Neuronal stem cell (in vitro differentiated cells): ENCODE measurements at regions not wholly inside any gene's neighbourhood (a gene's known extent, or its start where the extent isn't known, plus 50 kb on each side); places are given as distances from the start of the nearest gene placed in this dataset.
A peak's percentile ranks its signal among the peaks of the same experiment; 100 is the strongest.

Source experiments
- DNase-seq: peaks from one replicate; pipeline ENCODE4 v3.0.0-alpha.2; 2013; ENCODE audit warnings: low spot score
- H2AFZ ChIP-seq: one replicate; pipeline ENCODE4 v1.6.1; 2013; ENCODE audit warnings: mild to moderate bottlenecking, low read length, inconsistent platforms
- H2AK5ac ChIP-seq: 2 replicates; pipeline ENCODE4 v1.6.1; 2013; ENCODE audit warnings: low read depth, mild to moderate bottlenecking, inconsistent platforms, low read length, moderate library complexity, mixed read lengths
- H2BK120ac ChIP-seq: 2 replicates; pipeline ENCODE4 v1.6.1; 2013; ENCODE audit warnings: low read depth, mild to moderate bottlenecking, inconsistent platforms, low read length, moderate library complexity, mixed read lengths
- H2BK12ac ChIP-seq: one replicate; pipeline ENCODE4 v1.6.1; 2013; ENCODE audit warnings: low read length, inconsistent platforms
- H2BK15ac ChIP-seq: 2 replicates; pipeline ENCODE4 v1.6.1; 2013; ENCODE audit warnings: mild to moderate bottlenecking, low read length, inconsistent platforms, mixed read lengths
- H2BK5ac ChIP-seq: one replicate; pipeline ENCODE4 v1.6.1; 2013; ENCODE audit warnings: inconsistent platforms, mild to moderate bottlenecking, low read length, moderate library complexity
- H3K14ac ChIP-seq: one replicate; pipeline ENCODE4 v1.6.1; 2013; ENCODE audit warnings: low read length, inconsistent platforms
- H3K18ac ChIP-seq: 2 replicates; pipeline ENCODE4 v1.6.1; 2013; ENCODE audit warnings: low read length, inconsistent platforms
- H3K23ac ChIP-seq: 2 replicates; pipeline ENCODE4 v1.6.1; 2013; ENCODE audit warnings: low read depth, mild to moderate bottlenecking, mixed read lengths, low read length, inconsistent platforms; ENCODE audit not compliant: poor library complexity
- H3K27ac ChIP-seq: replicated peaks from 3 replicates; pipeline ENCODE4 v1.5.1; 2013; ENCODE audit warnings: low read length, inconsistent platforms
- H3K27me3 ChIP-seq, 3 experiments: 2 replicates each; pipeline ENCODE4 v1.6.1; 2013; ENCODE audit warnings: low read length in 3 of 3, mild to moderate bottlenecking in 2 of 3, inconsistent platforms in 1 of 3, low read depth in 1 of 3, mixed read lengths in 1 of 3, moderate library complexity in 1 of 3; ENCODE audit not compliant: control insufficient read depth in 3 of 3, insufficient read depth in 3 of 3
- H3K36me3 ChIP-seq, 2 donors: replicated peaks in 1 of 2; 2 replicates each; pipeline ENCODE4 v1.6.1; 2013; ENCODE audit warnings: low read length in 2 of 2; ENCODE audit not compliant: control insufficient read depth in 2 of 2, insufficient read depth in 2 of 2
- H3K4ac ChIP-seq: 2 replicates; pipeline ENCODE4 v1.6.1; 2013; ENCODE audit warnings: inconsistent platforms, mild to moderate bottlenecking, low read length, moderate library complexity
- H3K4me1 ChIP-seq, 2 donors: 1 replicate in 1 of 2; 2 replicates in 1 of 2; pipeline ENCODE4 v1.6.1; 2013; ENCODE audit warnings: low read length in 2 of 2, low read depth in 1 of 2; ENCODE audit not compliant: control insufficient read depth in 2 of 2, insufficient read depth in 1 of 2
- H3K4me2 ChIP-seq: one replicate; pipeline ENCODE4 v1.6.1; 2013; ENCODE audit warnings: mild to moderate bottlenecking, low read length, inconsistent platforms; ENCODE audit not compliant: insufficient read depth, poor library complexity, severe bottlenecking
- H3K4me3 ChIP-seq, 2 donors: 2 replicates each; pipeline ENCODE4 v1.5.1; 2013; ENCODE audit warnings: low read length in 2 of 2, mild to moderate bottlenecking in 2 of 2, inconsistent platforms in 1 of 2, moderate library complexity in 1 of 2
- H3K79me1 ChIP-seq: one replicate; pipeline ENCODE4 v1.6.1; 2013; ENCODE audit warnings: low read depth, mild to moderate bottlenecking, inconsistent platforms, low read length, moderate library complexity
- H3K9ac ChIP-seq: one replicate; pipeline ENCODE4 v1.6.1; 2013; ENCODE audit warnings: mild to moderate bottlenecking, low read depth, low read length, inconsistent platforms; ENCODE audit not compliant: poor library complexity
- H3K9me3 ChIP-seq, 2 donors: replicated peaks in 1 of 2; 2 replicates each; pipeline versions ENCODE3 to v1.6.1; 2013; ENCODE audit warnings: low read length in 2 of 2, mild to moderate bottlenecking in 2 of 2, inconsistent platforms in 1 of 2, low read depth in 1 of 2, mixed read lengths in 1 of 2, moderate library complexity in 1 of 2; ENCODE audit not compliant: control insufficient read depth in 2 of 2, insufficient read depth in 1 of 2
- H4K8ac ChIP-seq: one replicate; pipeline ENCODE4 v1.6.1; 2013; ENCODE audit warnings: low read depth, mild to moderate bottlenecking, inconsistent platforms, low read length, moderate library complexity
- H4K91ac ChIP-seq: one replicate; pipeline ENCODE4 v1.6.1; 2013; ENCODE audit warnings: low read length, low read depth, mild to moderate bottlenecking, inconsistent platforms; ENCODE audit not compliant: poor library complexity
- whole genome bisulfite sequencing, 2 donors: extraction: QIAGEN DNeasy Blood & Tissue Kit; methylation state at CpG; one replicate each; pipeline ENCODE4 v1.1.7; 2013; ENCODE audit warnings: missing lambda C conversion rate in 2 of 2, mixed read lengths in 1 of 2; ENCODE audit not compliant: insufficient read length in 2 of 2, insufficient replicate concordance in 1 of 2; ENCODE audit errors: extremely low coverage in 2 of 2; 5-methylcytosine and 5-hydroxymethylcytosine counted together

DNA sequence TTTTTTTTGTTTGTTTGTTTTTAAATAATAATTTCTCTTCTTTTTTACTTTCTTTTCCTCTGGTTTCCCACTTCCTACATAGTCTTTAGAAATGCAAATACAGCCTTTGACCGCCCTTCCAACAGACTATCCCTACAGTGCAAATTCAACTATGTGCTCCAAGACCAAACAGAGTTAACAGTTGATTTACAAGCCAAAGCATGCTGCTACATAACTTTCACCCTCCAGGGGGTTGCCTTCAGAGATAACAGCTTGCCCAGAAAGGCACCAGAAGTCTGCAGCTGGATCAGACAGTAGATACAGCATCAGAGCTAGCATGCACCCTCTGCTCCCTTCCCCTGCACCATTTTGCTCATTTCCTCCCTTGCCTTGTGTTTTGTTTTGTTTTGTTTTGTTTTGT is 539.0 kb downstream of the ZWINT start:
- Histone ChIP-seq H3K4me3 (peak overlapping the region in 1 of 2 donors; percentile 28), H3K9ac (no peak overlapping the region), H2BK15ac (no peak overlapping the region), H3K4ac (no peak overlapping the region), H3K27me3 (no peaks in the 10 kb centered on the region), H2AFZ (no peak overlapping the region), H3K36me3 (peaks cover 0 to 1% of the 10 kb centered on the region in 2 donors), H2BK120ac (no peak overlapping the region), H4K91ac (no peak overlapping the region), H2AK5ac (no peak overlapping the region), H2BK12ac (no peak overlapping the region), H3K79me1 (no peaks in the 10 kb centered on the region), H2BK5ac (no peak overlapping the region), H3K4me2 (no peak overlapping the region), H3K4me1 (peaks cover 0 to 1% of the 10 kb centered on the region in 2 donors), H3K27ac (no peak overlapping the region), H3K9me3 (peaks cover 0 to 5% of the 10 kb centered on the region in 2 donors), H3K14ac (no peak overlapping the region), H3K23ac (no peak overlapping the region), H4K8ac (no peak overlapping the region), H3K18ac (no peak overlapping the region)
- no CpG with 5 or more reads among the region's 1 CpG for WGBS, 2 donors
- no peak for DNase-seq

DNA sequence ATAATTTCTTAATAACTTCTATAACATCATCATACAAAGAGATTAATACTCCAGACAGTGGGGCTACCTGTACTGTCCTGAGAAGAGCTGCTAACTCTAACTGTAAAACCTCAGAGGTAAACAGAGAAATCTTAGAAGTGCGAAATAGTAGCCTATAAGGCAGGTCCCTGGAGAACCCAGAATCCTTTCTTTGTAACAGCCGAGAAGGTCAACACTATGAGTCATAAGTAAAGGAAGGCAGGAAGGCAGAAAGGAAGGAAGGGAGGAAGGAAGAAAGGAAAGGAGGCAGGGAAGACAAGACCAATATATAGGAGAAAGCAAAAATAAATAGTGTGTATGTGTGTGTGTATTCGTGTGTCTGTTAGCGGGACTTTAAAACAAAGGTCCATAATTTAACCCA is 540.6 kb downstream of the ZWINT start:
- Histone ChIP-seq H3K9ac (no peak overlapping the region), H3K14ac (no peak overlapping the region), H3K23ac (no peak overlapping the region), H2AFZ (peak overlapping the region; percentile 24), H2BK120ac (no peak overlapping the region), H4K91ac (no peak overlapping the region), H3K79me1 (no peaks in the 10 kb centered on the region), H3K4me1 (peaks cover 0 to 1% of the 10 kb centered on the region in 2 donors), H3K18ac (no peak overlapping the region), H3K27ac (no peak overlapping the region), H4K8ac (no peak overlapping the region), H3K27me3 (no peaks in the 10 kb centered on the region), H3K9me3 (peaks cover 2 to 5% of the 10 kb centered on the region in 2 donors), H3K36me3 (peaks cover 0 to 1% of the 10 kb centered on the region in 2 donors), H3K4ac (no peak overlapping the region), H2BK5ac (no peak overlapping the region), H2BK12ac (no peak overlapping the region), H2BK15ac (no peak overlapping the region), H3K4me3 (no peak overlapping the region), H3K4me2 (no peak overlapping the region), H2AK5ac (no peak overlapping the region)
- no peak for DNase-seq
- no CpG with 5 or more reads among the region's 4 CpGs for WGBS, 2 donors

DNA sequence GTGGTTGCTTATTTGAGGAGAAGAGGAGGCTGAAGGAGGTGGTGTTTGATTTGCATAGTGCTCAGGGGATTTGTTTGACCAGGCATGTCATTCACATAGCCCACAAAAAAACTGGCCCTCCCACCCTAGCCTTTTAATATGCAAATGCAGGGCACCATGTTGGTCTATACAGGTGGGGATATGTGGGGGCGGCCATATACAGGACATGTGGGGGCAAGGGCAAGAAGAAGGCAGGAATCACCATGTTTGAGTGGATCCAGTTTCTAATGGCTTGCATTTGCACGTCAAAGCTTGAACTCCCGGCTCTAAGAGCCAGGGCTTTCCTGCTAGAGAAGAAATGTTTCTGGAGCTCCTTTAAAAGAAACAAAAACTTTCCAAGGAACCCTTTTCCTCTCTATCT is 541.0 kb downstream of the ZWINT start:
- no peak overlapping the region for H2AK5ac ChIP-seq
- no peak overlapping the region for H3K4me2 ChIP-seq
- H3K36me3 ChIP-seq, result peaks cover 0 to 1% of the 10 kb centered on the region in 2 donors
- H3K27ac ChIP-seq, result no peak overlapping the region
- no peak for DNase-seq
- H4K8ac ChIP-seq, result no peak overlapping the region
- no peak overlapping the region for H3K4me3 ChIP-seq
- peaks cover 2 to 5% of the 10 kb centered on the region in 2 donors for H3K9me3 ChIP-seq
- H3K27me3 ChIP-seq, result no peaks in the 10 kb centered on the region
- no peak overlapping the region for H3K18ac ChIP-seq
- no peak overlapping the region for H3K14ac ChIP-seq
- no peak overlapping the region for H2BK15ac ChIP-seq
- H3K23ac ChIP-seq, result no peak overlapping the region
- peaks cover 0 to 1% of the 10 kb centered on the region in 2 donors for H3K4me1 ChIP-seq
- H3K79me1 ChIP-seq, result no peaks in the 10 kb centered on the region
- WGBS, 2 donors, result no CpG with 5 or more reads among the region's 3 CpGs
- no peak overlapping the region for H3K9ac ChIP-seq
- no peak overlapping the region for H2BK120ac ChIP-seq
- H3K4ac ChIP-seq, result no peak overlapping the region
- peak overlapping the region; percentile 24 for H2AFZ ChIP-seq
- no peak overlapping the region for H4K91ac ChIP-seq
- H2BK12ac ChIP-seq, result no peak overlapping the region
- H2BK5ac ChIP-seq, result no peak overlapping the region

DNA sequence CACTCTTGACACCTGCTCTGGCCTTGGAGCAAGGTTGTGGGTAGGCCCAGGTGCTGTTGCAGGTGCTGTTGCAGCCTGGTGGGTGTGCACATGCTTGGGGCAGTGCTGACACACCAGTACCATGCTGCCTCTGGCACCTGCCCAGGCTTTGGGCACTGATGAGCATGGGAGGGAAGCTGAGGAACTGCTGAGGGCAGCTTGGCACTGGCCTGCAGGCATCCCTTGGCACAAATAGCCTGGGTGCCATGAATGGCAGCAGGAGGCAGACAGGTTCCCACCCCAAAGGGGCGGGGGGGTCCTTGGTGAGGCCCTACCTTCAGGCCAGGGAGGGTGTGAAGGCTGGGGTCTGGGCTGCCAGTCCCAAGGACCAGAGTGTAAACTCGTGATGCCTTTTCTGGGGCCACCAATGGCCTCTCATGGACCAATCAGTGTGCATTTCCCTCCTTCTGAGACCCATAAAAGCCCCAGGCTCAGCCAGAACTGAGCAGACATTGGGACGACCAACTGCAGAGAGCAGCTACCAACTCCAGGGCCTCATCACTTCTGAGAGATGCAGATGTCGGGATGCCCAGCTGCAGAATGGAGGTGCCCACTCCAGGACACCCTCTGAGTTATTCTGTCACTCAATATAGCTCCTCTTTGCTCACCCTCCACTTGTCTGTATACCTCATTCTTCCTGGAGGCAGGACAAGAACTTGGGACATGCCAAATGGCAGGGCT is 547.4 kb downstream of the ZWINT start:
- Histone ChIP-seq H2BK12ac (peak overlapping the region; percentile 75), H3K18ac (peak overlapping the region; percentile 57), H3K4ac (no peak overlapping the region), H2AFZ (no peak overlapping the region), H4K8ac (no peak overlapping the region), H3K27ac (no peak overlapping the region), H3K14ac (no peak overlapping the region), H3K4me1 (no peaks in the 10 kb centered on the region), H3K27me3 (no peaks in the 10 kb centered on the region), H3K9ac (no peak overlapping the region), H3K9me3 (peaks cover 2 to 7% of the 10 kb centered on the region in 2 donors), H4K91ac (no peak overlapping the region), H2BK5ac (no peak overlapping the region), H3K23ac (no peak overlapping the region), H3K36me3 (no peaks in the 10 kb centered on the region), H3K4me3 (peak overlapping the region in 1 of 2 donors; percentile 43), H2AK5ac (no peak overlapping the region), H3K4me2 (no peak overlapping the region), H2BK120ac (no peak overlapping the region), H3K79me1 (no peaks in the 10 kb centered on the region), H2BK15ac (no peak overlapping the region)
- DNase-seq, result no peak
- WGBS, 2 donors, result no CpG with 5 or more reads among the region's 4 CpGs
